Upper lobe of left lung (tissue), 4 donors: ENCODE measurements at regions not wholly inside any gene's neighbourhood (a gene's known extent, or its start where the extent isn't known, plus 50 kb on each side); places are given as distances from the start of the nearest gene placed in this dataset.

Experiments used
- CTCF ChIP-seq, 6 experiments: fragments of 450-650 bp in 4 of 6; fragments of 200-600 bp in 2 of 6; sonication (generic) in 2 of 6; IDR thresholded peaks; one replicate each; pipeline ENCODE4 v1.5.1; 2016 to 2019; ENCODE audit warnings: antibody characterized with exemption in 6 of 6
- POLR2A ChIP-seq, 4 donors: fragments of 450-650 bp; IDR thresholded peaks; one replicate each; pipeline ENCODE4 v1.5.1; 2016 to 2017; ENCODE audit warnings: antibody characterized with exemption in 4 of 4, mild to moderate bottlenecking in 2 of 4

- no peak for TF ChIP-seq POLR2A (IDR thresholded peaks at IDR 0.05)
- no peak for TF ChIP-seq CTCF (IDR thresholded peaks at IDR 0.05)
These were observed 441.8 kb downstream of the NYAP2 start for GRCh38 chr2:225841314-225841713.
